Activated T-helper 1 cell treated with Interleukin-2 at 50 U/mL for 16 hours (primary cell): ENCODE measurements at regions not wholly inside any gene's neighbourhood (a gene's known extent, or its start where the extent isn't known, plus 50 kb on each side); places are given as distances from the start of the nearest gene placed in this dataset.

Experiments used
- DNase-seq: peaks from one replicate; pipeline ENCODE4 v3.0.0-alpha.2; 2020; ENCODE audit warnings: low read depth

DNA sequence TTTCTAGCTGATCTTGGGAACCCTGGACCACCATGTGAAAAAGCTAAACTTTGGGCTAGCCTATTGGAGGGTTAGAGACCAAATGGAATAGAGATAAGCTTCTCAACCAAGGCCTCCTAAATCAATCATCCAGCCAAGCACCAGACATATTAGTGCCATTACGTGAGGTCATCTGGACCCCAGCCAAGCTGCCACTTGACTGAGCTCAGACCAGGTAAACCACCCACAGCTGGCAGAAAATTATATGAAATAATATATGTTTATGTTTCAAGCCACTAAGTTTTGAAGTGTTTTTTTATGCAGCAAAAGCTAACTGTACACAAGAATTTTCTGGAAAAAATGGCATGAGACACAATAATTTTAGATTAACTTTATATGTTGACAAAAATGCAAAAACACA lies 82.6 kb upstream of the PCGF5 start:
- no peak for DNase-seq

- no peak for DNase-seq
Measured at GRCh38 chr10:91140995-91141549, 79.4 kb upstream of the PCGF5 start.

DNA sequence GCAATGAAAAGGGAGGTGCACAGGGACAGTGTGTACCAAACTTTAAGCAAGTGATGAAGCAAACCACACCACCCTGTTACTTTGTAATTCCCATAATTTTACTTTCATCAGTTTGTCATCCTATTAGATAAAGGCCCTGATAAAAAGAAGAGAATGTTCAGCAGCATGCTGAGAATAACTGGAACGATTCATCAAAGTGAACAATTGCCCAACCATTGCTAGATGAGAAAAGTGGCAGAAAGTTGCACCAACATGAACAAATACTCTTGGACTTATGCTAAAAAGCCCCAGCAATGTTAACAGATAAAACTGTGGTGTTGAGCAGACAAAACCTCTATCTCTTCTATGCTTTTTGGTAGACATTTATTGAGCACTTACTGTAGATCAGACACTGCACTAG lies 75.5 kb upstream of the PCGF5 start:
- no peak for DNase-seq

- DNase-seq = no peak
Measured at GRCh38 chr10:91146146-91146545, 74.3 kb upstream of the PCGF5 start.

DNA sequence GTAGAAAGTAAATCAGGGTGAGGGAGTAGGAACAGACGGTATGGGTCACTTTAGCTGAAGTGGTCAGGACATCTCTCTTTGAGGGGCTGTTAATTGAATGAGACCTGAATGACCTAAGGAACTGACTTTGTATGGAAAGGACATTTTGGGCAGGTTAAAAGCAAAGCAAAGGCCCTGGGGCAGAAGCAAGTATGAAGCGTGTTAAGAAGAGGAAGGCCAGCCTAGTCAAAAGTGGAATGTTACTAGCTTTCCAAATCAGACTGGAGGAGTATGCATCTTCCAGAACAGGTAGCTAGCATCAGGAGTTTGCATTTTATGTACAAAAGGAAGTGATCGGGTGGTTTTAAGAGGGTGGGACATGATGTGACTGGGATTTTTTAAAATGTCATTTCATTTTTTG lies 70.9 kb upstream of the PCGF5 start:
- no peak for DNase-seq

- DNase-seq = no peak
Measured at GRCh38 chr10:91150631-91151030, 69.8 kb upstream of the PCGF5 start.

- no peak for DNase-seq
Measured at GRCh38 chr10:91153508-91153907, 67.0 kb upstream of the PCGF5 start.

DNA sequence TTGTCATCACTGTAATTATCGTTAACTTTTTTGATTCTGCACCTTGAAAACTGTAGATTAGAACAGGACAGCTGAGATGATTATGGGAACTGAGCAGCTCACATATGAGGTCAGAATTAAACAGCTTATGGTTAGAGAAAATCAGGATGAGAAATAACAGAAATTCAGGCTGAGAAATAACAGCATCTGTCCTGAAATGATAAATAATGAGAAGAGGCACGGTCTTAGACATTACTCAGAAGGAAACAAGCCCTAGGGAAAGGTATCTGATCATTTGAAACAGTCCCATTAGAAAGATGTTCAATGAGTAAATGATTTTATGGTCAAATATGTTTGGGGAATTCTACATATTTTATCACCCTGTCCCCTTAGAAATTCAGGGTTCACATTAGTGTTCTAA lies 65.6 kb upstream of the PCGF5 start:
- no peak for DNase-seq

- DNase-seq = no peak
Measured at GRCh38 chr10:91156196-91156595, 64.3 kb upstream of the PCGF5 start.

DNA sequence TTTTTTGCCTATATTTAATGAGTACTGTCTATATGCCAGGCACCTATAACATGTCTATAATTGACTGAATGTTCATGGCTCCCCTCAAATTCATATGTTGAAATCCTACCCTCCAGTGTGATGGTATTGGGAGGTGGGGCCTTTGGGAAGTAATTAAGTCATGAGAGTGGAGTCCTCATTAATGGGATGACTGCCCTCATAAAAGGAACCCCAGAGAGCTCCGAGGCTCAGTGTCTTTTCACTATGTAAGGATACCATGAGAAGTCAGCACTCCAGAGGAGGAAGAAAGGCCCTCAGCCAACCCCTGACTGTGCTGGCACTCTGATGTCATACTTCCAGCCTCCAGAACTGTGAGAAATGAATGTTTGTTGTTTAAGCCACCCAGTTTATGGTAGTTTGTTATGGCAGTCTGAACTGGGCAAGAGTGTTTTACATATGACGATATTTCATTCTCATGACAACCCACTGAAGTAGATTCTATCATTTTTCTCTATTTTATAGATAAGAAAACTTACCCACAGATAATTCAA lies 61.1 kb upstream of the PCGF5 start:
- no peak for DNase-seq

- DNase-seq = no peak
Measured at GRCh38 chr10:91162050-91162494, 58.4 kb upstream of the PCGF5 start.

GRCh38 chr10:91162495-91163268 lies 57.8 kb upstream of the PCGF5 start:
- peak; percentile 75 for DNase-seq

- DNase-seq = peak; percentile 73
Measured at GRCh38 chr10:91163269-91163868, 57.1 kb upstream of the PCGF5 start.

GRCh38 chr10:91163869-91164474 lies 56.5 kb upstream of the PCGF5 start:
- DNase-seq = peak; percentile 55

DNA sequence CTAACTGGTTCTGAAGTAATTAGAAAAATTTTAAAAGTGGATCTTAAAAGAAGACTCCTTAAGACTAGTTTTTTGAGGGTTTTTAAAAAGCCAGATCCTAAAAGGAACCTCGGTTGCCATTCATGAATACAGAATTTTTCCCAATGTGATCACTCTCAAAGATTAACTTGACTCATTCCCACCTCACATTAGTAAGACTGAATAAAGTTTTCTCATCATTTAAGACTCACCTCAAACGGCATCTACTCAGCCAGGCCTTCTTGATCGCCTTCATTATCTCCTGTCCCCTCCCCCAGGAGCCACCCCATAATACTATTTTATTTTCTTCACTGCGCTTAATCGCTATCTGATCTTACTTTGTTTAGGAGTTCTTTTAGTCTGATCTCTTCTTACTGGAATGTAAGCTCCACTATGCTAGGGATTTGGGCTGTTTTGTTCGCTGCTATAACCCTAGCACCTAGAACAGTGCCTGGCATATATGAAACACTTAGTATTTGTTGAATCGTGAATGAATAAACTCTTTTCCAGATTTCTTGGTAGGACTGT lies 55.9 kb upstream of the PCGF5 start:
- no peak for DNase-seq

GRCh38 chr10:91167406-91167805 lies 53.1 kb upstream of the PCGF5 start:
- DNase-seq = no peak

- DNase-seq = no peak
Measured at GRCh38 chr10:91170418-91170817, 50.0 kb upstream of the PCGF5 start.
